GM23338 (cell line): ENCODE measurements at regions not wholly inside any gene's neighbourhood (a gene's known extent, or its start where the extent isn't known, plus 50 kb on each side); places are given as distances from the start of the nearest gene placed in this dataset.

Experiments used
- ATAC-seq: fragments of 200-7000 bp; cut with Tn5 transposase; 3 replicates; pipeline ENCODE4 v1.9.1; 2020
- DNase-seq: peaks from one replicate; pipeline ENCODE4 v3.0.0-alpha.2; 2015; ENCODE audit warnings: low spot score
- H2AFZ ChIP-seq: fragments of 200-600 bp; sonication (generic); 2 replicates; pipeline ENCODE4 v1.8.0; 2016; ENCODE audit warnings: antibody characterized with exemption, mild to moderate bottlenecking, moderate library complexity
- H3F3A ChIP-seq: fragments of 200-600 bp; sonication (generic); replicated peaks from 2 replicates; pipeline ENCODE4 v1.8.0; 2017; ENCODE audit warnings: antibody characterized with exemption, mixed run types, low read depth
- H3K27ac ChIP-seq: fragments of 200-600 bp; sonication (generic); 2 replicates; pipeline ENCODE4 v1.6.1; 2016; ENCODE audit warnings: low read depth
- H3K27me3 ChIP-seq: fragments of 200-600 bp; sonication (generic); 2 replicates; pipeline ENCODE4 v1.8.0; 2016; ENCODE audit warnings: mild to moderate bottlenecking, mixed run types, moderate library complexity; ENCODE audit not compliant: insufficient read depth
- H3K36me3 ChIP-seq: fragments of 200-600 bp; sonication (generic); 2 replicates; pipeline ENCODE4 v1.8.0; 2016; ENCODE audit warnings: mild to moderate bottlenecking; ENCODE audit not compliant: insufficient read depth
- H3K4me1 ChIP-seq: fragments of 200-600 bp; sonication (generic); 2 replicates; pipeline ENCODE4 v1.8.0; 2016; ENCODE audit warnings: mild to moderate bottlenecking, moderate library complexity; ENCODE audit not compliant: insufficient read depth
- H3K4me2 ChIP-seq: fragments of 200-600 bp; sonication (generic); 2 replicates; pipeline ENCODE4 v1.7.1; 2017; ENCODE audit warnings: mixed run types
- H3K4me3 ChIP-seq: fragments of 200-600 bp; sonication (generic); 2 replicates; pipeline ENCODE4 v1.6.1; 2016; ENCODE audit warnings: mixed run types
- H3K79me2 ChIP-seq: fragments of 200-600 bp; sonication (generic); replicated peaks from 2 replicates; pipeline ENCODE4 v1.8.0; 2017; ENCODE audit warnings: mild to moderate bottlenecking; ENCODE audit not compliant: insufficient read depth
- H3K9me2 ChIP-seq: fragments of 200-600 bp; sonication (generic); 2 replicates; pipeline ENCODE4 v1.8.0; 2017; ENCODE audit not compliant: insufficient read depth
- H4K20me1 ChIP-seq: fragments of 200-600 bp; sonication (generic); replicated peaks from 2 replicates; pipeline ENCODE4 v1.8.0; 2017; ENCODE audit warnings: mild to moderate bottlenecking; ENCODE audit not compliant: insufficient read depth
- H3K27ac Mint-ChIP-seq: 2 replicates; pipeline ENCODE4 v1.8.0; 2020; ENCODE audit warnings: inconsistent platforms, mild to moderate bottlenecking, moderate library complexity, mixed read lengths
- H3K27me3 Mint-ChIP-seq: 3 replicates; pipeline ENCODE4 v1.8.0; 2022; ENCODE audit warnings: low read depth, mild to moderate bottlenecking, moderate library complexity, mixed read lengths, inconsistent platforms; ENCODE audit not compliant: insufficient read depth, poor library complexity
- H3K36me3 Mint-ChIP-seq: 3 replicates; pipeline ENCODE4 v1.8.0; 2021; ENCODE audit warnings: low read depth, mild to moderate bottlenecking, inconsistent platforms, moderate library complexity, mixed read lengths
- H3K4me1 Mint-ChIP-seq: 3 replicates; pipeline ENCODE4 v1.8.0; 2020; ENCODE audit warnings: mild to moderate bottlenecking, inconsistent platforms, mixed read lengths
- H3K4me3 Mint-ChIP-seq: 3 replicates; pipeline ENCODE4 v1.8.0; 2021; ENCODE audit warnings: moderate library complexity, mild to moderate bottlenecking, inconsistent platforms, mixed read lengths
- H3K9me3 Mint-ChIP-seq: 3 replicates; pipeline ENCODE4 v1.8.0; 2020; ENCODE audit warnings: moderate library complexity, mild to moderate bottlenecking, inconsistent platforms, mixed read lengths
- EZH2phosphoT487 ChIP-seq: fragments of 200-600 bp; sonication (generic); IDR thresholded peaks from one replicate; pipeline ENCODE4 v1.8.1; 2018; ENCODE audit warnings: antibody characterized with exemption; ENCODE audit not compliant: unreplicated experiment
- TF ChIP-seq, protein P1 (sequence below): fragments of 250-450 bp; sonication (Bioruptor Pico); IDR thresholded peaks from 2 replicates; pipeline ENCODE4 v1.5.0; 2020; ENCODE audit warnings: mild to moderate bottlenecking, moderate library complexity
- TF ChIP-seq, protein P2 (sequence below): IDR thresholded peaks from one replicate; pipeline ENCODE4 v1.6.1; 2018; ENCODE audit warnings: antibody characterized with exemption; ENCODE audit not compliant: unreplicated experiment

DNA sequence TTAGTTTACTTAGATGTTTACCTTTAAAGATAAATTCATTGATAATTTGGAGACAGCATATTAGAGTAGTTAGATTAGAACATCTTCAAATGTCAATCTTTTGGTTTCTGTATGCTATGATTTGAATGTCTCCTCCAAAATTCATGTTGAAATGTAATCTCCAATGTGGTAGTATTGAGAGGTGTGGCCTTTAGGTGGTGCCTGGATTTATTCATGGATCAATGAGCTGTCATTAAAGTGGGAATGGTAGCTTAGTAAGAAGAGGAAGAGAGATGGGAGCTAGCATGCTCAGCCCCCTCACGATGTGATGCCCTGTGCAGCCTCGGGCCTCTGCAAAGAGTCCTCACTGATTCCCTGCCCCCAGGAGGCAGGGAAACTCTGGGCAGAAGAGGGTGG is 133.6 kb upstream of the TUT7 start:
- Histone ChIP-seq H2AFZ (no peak overlapping the region), H3K79me2 (no peaks in the 10 kb centered on the region), H3K4me3 (no peak overlapping the region), H3K27me3 (no peaks in the 10 kb centered on the region), H3K4me1 (no peaks in the 10 kb centered on the region), H3F3A (no peaks in the 10 kb centered on the region), H3K9me2 (no peaks in the 10 kb centered on the region), H3K36me3 (no peaks in the 10 kb centered on the region), H4K20me1 (no peaks in the 10 kb centered on the region), H3K27ac (no peak overlapping the region), H3K4me2 (no peak overlapping the region)
- Mint-ChIP-seq H3K4me3 (no peak overlapping the region), H3K9me3 (no peaks in the 10 kb centered on the region), H3K4me1 (0 out of 3 replicates have a peak, but pooled peaks cover 2% of the 10 kb centered on the region), H3K27me3 (peaks cover 3% of the 10 kb centered on the region), H3K27ac (no peak overlapping the region), H3K36me3 (no peaks in the 10 kb centered on the region)
- no peak for ATAC-seq
- no peak for DNase-seq
- TF ChIP-seq, protein P1, sequence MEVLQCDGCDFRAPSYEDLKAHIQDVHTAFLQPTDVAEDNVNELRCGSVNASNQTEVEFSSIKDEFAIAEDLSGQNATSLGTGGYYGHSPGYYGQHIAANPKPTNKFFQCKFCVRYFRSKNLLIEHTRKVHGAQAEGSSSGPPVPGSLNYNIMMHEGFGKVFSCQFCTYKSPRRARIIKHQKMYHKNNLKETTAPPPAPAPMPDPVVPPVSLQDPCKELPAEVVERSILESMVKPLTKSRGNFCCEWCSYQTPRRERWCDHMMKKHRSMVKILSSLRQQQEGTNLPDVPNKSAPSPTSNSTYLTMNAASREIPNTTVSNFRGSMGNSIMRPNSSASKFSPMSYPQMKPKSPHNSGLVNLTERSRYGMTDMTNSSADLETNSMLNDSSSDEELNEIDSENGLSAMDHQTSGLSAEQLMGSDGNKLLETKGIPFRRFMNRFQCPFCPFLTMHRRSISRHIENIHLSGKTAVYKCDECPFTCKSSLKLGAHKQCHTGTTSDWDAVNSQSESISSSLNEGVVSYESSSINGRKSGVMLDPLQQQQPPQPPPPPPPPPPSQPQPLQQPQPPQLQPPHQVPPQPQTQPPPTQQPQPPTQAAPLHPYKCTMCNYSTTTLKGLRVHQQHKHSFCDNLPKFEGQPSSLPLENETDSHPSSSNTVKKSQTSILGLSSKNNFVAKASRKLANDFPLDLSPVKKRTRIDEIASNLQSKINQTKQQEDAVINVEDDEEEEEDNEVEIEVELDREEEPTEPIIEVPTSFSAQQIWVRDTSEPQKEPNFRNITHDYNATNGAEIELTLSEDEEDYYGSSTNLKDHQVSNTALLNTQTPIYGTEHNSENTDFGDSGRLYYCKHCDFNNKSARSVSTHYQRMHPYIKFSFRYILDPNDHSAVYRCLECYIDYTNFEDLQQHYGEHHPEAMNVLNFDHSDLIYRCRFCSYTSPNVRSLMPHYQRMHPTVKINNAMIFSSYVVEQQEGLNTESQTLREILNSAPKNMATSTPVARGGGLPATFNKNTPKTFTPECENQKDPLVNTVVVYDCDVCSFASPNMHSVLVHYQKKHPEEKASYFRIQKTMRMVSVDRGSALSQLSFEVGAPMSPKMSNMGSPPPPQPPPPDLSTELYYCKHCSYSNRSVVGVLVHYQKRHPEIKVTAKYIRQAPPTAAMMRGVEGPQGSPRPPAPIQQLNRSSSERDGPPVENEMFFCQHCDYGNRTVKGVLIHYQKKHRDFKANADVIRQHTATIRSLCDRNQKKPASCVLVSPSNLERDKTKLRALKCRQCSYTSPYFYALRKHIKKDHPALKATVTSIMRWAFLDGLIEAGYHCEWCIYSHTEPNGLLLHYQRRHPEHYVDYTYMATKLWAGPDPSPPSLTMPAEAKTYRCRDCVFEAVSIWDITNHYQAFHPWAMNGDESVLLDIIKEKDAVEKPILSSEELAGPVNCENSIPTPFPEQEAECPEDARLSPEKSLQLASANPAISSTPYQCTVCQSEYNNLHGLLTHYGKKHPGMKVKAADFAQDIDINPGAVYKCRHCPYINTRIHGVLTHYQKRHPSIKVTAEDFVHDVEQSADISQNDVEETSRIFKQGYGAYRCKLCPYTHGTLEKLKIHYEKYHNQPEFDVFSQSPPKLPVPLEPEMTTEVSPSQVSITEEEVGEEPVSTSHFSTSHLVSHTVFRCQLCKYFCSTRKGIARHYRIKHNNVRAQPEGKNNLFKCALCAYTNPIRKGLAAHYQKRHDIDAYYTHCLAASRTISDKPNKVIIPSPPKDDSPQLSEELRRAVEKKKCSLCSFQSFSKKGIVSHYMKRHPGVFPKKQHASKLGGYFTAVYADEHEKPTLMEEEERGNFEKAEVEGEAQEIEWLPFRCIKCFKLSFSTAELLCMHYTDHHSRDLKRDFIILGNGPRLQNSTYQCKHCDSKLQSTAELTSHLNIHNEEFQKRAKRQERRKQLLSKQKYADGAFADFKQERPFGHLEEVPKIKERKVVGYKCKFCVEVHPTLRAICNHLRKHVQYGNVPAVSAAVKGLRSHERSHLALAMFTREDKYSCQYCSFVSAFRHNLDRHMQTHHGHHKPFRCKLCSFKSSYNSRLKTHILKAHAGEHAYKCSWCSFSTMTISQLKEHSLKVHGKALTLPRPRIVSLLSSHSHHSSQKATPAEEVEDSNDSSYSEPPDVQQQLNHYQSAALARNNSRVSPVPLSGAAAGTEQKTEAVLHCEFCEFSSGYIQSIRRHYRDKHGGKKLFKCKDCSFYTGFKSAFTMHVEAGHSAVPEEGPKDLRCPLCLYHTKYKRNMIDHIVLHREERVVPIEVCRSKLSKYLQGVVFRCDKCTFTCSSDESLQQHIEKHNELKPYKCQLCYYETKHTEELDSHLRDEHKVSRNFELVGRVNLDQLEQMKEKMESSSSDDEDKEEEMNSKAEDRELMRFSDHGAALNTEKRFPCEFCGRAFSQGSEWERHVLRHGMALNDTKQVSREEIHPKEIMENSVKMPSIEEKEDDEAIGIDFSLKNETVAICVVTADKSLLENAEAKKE (CRISPR knock-in tag): no peak
- TF ChIP-seq, protein P2, sequence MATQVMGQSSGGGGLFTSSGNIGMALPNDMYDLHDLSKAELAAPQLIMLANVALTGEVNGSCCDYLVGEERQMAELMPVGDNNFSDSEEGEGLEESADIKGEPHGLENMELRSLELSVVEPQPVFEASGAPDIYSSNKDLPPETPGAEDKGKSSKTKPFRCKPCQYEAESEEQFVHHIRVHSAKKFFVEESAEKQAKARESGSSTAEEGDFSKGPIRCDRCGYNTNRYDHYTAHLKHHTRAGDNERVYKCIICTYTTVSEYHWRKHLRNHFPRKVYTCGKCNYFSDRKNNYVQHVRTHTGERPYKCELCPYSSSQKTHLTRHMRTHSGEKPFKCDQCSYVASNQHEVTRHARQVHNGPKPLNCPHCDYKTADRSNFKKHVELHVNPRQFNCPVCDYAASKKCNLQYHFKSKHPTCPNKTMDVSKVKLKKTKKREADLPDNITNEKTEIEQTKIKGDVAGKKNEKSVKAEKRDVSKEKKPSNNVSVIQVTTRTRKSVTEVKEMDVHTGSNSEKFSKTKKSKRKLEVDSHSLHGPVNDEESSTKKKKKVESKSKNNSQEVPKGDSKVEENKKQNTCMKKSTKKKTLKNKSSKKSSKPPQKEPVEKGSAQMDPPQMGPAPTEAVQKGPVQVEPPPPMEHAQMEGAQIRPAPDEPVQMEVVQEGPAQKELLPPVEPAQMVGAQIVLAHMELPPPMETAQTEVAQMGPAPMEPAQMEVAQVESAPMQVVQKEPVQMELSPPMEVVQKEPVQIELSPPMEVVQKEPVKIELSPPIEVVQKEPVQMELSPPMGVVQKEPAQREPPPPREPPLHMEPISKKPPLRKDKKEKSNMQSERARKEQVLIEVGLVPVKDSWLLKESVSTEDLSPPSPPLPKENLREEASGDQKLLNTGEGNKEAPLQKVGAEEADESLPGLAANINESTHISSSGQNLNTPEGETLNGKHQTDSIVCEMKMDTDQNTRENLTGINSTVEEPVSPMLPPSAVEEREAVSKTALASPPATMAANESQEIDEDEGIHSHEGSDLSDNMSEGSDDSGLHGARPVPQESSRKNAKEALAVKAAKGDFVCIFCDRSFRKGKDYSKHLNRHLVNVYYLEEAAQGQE: no peak
- TF ChIP-seq EZH2phosphoT487: no peak
